IPS-15b (cell line): ENCODE measurements at regions not wholly inside any gene's neighbourhood (a gene's known extent, or its start where the extent isn't known, plus 50 kb on each side); places are given as distances from the start of the nearest gene placed in this dataset.

ENCODE experiments used
- H3K27me3 ChIP-seq: one replicate; pipeline ENCODE4 v1.6.1; 2013; ENCODE audit warnings: low read length; ENCODE audit not compliant: control insufficient read depth, insufficient read depth
- H3K36me3 ChIP-seq: one replicate; pipeline ENCODE4 v1.6.1; 2013; ENCODE audit warnings: low read length; ENCODE audit not compliant: control insufficient read depth, insufficient read depth
- H3K4me1 ChIP-seq: one replicate; pipeline ENCODE4 v1.6.1; 2013; ENCODE audit warnings: mild to moderate bottlenecking, low read length; ENCODE audit not compliant: control insufficient read depth, insufficient read depth
- H3K4me3 ChIP-seq: one replicate; pipeline ENCODE4 v1.5.1; 2013; ENCODE audit warnings: low read depth, low read length
- H3K9ac ChIP-seq: one replicate; pipeline ENCODE4 v1.6.1; 2013; ENCODE audit warnings: low read depth, mild to moderate bottlenecking, low read length
- H3K9me3 ChIP-seq: one replicate; pipeline ENCODE4 v1.6.1; 2013; ENCODE audit warnings: mild to moderate bottlenecking, low read length; ENCODE audit not compliant: control insufficient read depth, insufficient read depth

GRCh38 chr15:88985547-88986393 is 72.6 kb upstream of the MFGE8 start:
- Histone ChIP-seq H3K9ac (peak overlapping the region; percentile 65), H3K36me3 (no peaks in the 10 kb centered on the region), H3K9me3 (no peaks in the 10 kb centered on the region), H3K4me1 (peaks cover 44% of the 10 kb centered on the region), H3K4me3 (peak overlapping the region; percentile 8), H3K27me3 (no peaks in the 10 kb centered on the region)

DNA sequence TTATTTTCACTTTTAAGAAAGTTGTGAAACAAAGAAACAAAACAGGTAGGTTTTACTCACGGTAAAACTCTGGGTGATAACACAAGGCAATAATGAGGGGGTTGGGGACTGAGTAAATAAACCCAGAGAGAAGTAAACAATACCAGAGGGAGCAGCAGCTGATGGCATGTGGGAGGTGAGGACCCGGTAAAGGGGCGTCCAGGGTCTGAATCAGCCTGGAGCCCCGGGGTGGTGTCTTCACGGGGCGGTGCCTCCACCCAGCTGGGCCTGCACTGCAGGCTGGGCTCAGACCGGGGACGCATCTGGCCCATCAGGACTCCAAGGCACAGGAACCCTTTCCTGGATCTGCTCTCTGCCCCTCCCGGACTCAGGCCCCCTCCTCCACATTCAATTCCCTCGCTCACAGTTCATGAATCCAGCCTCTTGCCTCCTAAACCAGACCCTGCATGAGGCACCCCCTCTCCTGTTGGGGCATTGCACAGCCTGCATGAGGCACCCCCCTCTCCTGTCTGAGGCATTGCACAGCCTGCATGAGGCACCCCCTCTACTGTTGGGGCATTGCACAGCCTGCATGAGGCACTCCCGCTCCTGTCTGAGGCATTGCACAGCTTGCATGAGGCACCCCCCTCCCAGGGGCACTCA is 73.9 kb upstream of the MFGE8 start:
- peak overlapping the region; percentile 82 for H3K9ac ChIP-seq
- H3K4me1 ChIP-seq: peaks cover 51% of the 10 kb centered on the region

GRCh38 chr15:88987591-88987933 is 74.4 kb upstream of the MFGE8 start:
- H3K4me1 ChIP-seq: peaks cover 55% of the 10 kb centered on the region
- H3K27me3 ChIP-seq: no peaks in the 10 kb centered on the region
- peak overlapping the region; percentile 28 for H3K4me3 ChIP-seq
- H3K9ac ChIP-seq: peak overlapping the region; percentile 82
- no peaks in the 10 kb centered on the region for H3K36me3 ChIP-seq
- no peaks in the 10 kb centered on the region for H3K9me3 ChIP-seq

More for the DNA sequence above, 73.9 kb upstream of the MFGE8 start:
- peak overlapping the region; percentile 16 for H3K4me3 ChIP-seq
- H3K9me3 ChIP-seq: no peaks in the 10 kb centered on the region
- H3K27me3 ChIP-seq: no peaks in the 10 kb centered on the region
- H3K36me3 ChIP-seq: no peaks in the 10 kb centered on the region

DNA sequence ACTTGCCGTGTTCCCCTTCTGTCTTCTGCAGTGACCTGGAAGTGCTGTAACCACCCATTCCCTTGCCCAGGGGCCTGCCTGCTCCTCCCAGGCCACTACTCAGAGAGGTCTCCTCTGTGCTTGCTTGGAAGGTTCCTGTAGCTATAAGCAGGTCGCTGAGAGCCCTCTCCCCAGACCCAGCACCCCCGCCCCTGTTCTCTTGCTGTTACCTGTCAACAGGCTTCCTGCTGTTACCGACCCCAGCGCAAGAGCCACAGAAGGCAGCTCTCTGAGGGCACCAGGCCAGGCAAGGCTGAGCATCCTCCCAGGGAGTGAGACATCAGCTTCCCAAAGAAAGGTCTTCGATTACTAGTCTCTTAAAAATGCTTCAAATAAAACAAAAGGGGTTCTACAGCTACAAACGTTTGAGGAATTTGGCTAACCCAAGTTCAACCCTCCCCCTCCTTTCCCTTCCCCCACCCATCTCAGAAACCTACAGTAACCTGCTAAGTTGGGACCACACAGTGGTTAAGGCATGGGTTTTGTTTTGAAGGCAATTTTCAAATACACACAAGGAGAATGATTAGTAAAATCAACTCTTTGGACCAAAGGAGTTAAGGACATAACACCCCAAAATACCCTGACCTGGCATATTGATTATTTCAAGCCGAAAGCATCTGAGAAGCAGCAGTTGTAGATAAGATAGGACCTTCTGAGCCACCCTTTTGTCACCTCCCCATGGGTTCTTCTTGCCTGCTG is 74.9 kb upstream of the MFGE8 start:
- no peaks in the 10 kb centered on the region for H3K27me3 ChIP-seq
- no peaks in the 10 kb centered on the region for H3K9me3 ChIP-seq
- no peaks in the 10 kb centered on the region for H3K36me3 ChIP-seq
- peaks cover 56% of the 10 kb centered on the region for H3K4me1 ChIP-seq
- peak overlapping the region; percentile 82 for H3K9ac ChIP-seq
- peak overlapping the region; percentile 28 for H3K4me3 ChIP-seq

DNA sequence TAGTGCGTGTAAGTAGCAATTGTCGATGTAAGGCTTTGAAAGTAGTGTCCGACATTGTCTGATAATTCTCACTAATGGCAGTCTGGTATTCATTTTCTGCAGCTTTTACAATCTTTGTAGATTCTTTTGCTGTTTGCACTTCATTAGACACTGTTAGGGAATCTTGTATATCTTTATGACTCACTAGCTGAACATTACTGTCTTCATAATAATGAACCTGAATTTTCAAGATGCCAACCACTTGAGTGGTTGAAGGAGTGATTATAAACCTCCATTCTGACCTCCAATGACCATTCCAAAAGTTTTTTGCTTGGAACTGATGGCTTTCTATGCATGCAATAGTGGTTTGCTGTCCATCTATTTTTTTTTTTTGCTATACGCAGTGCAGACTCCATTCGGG is 76.4 kb upstream of the MFGE8 start:
- no peak overlapping the region for H3K9ac ChIP-seq
- H3K4me3 ChIP-seq: no peak overlapping the region
- no peaks in the 10 kb centered on the region for H3K27me3 ChIP-seq
- peaks cover 70% of the 10 kb centered on the region for H3K4me1 ChIP-seq
- H3K9me3 ChIP-seq: no peaks in the 10 kb centered on the region
- H3K36me3 ChIP-seq: no peaks in the 10 kb centered on the region

- Histone ChIP-seq H3K27me3 (no peaks in the 10 kb centered on the region), H3K36me3 (no peaks in the 10 kb centered on the region), H3K4me1 (peaks cover 71% of the 10 kb centered on the region), H3K9me3 (no peaks in the 10 kb centered on the region), H3K9ac (no peak overlapping the region), H3K4me3 (no peak overlapping the region)
Observed at GRCh38 chr15:88990185-88990679, 77.1 kb upstream of the MFGE8 start.

DNA sequence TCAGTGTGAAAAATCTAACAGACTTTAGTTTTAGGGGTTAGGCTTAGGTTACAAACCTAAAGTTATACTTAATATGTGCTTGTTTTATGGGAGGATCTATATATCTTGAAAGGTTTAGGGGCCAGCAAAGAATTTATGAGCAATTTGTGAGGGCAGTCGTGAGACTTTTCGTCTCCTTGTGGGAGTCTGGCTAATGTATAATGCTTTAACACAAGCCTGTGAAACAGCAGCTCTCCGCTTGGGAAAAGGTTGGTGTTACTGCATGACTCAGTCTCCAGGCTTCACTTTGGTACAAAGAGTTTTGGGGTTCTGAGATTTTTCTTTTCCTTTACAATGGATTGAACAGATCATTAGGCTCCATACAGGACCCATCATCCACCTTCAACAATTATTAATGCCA is 79.0 kb upstream of the MFGE8 start:
- no peaks in the 10 kb centered on the region for H3K9me3 ChIP-seq
- H3K36me3 ChIP-seq: no peaks in the 10 kb centered on the region
- H3K4me1 ChIP-seq: peaks cover 59% of the 10 kb centered on the region
- no peak overlapping the region for H3K4me3 ChIP-seq
- peak overlapping the region; percentile 55 for H3K9ac ChIP-seq
- H3K27me3 ChIP-seq: peaks cover 9% of the 10 kb centered on the region

DNA sequence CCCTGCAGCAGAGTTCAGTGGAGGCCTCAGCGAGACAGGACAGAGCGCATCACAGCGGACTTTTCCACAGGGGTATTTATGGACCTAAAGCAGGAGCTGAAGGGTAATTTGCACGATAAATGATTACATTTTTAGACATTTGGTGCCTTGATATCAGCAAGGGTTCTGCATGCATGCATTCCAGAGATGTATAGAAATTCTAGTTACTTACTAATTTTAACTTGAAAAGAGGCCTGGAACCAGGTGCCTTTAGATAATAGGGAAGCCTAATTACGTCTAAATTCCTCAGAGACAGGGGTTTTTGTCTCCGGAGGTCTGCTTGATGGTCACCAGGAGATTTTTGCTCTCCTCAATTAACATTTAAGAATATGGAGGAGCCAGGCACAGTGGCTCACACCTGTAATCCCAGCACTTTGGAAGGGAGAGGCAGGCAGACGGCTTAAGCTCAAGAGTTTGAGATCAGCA is 79.8 kb upstream of the MFGE8 start:
- no peak overlapping the region for H3K9ac ChIP-seq
- peaks cover 16% of the 10 kb centered on the region for H3K27me3 ChIP-seq
- no peaks in the 10 kb centered on the region for H3K9me3 ChIP-seq
- H3K4me3 ChIP-seq: no peak overlapping the region
- no peaks in the 10 kb centered on the region for H3K36me3 ChIP-seq
- H3K4me1 ChIP-seq: peaks cover 57% of the 10 kb centered on the region

GRCh38 chr15:88993662-88994061 is 80.5 kb upstream of the MFGE8 start:
- peaks cover 19% of the 10 kb centered on the region for H3K27me3 ChIP-seq
- no peaks in the 10 kb centered on the region for H3K36me3 ChIP-seq
- H3K4me1 ChIP-seq: peaks cover 56% of the 10 kb centered on the region
- H3K9ac ChIP-seq: peak overlapping the region; percentile 47
- H3K4me3 ChIP-seq: peak overlapping the region; percentile 26
- H3K9me3 ChIP-seq: no peaks in the 10 kb centered on the region

DNA sequence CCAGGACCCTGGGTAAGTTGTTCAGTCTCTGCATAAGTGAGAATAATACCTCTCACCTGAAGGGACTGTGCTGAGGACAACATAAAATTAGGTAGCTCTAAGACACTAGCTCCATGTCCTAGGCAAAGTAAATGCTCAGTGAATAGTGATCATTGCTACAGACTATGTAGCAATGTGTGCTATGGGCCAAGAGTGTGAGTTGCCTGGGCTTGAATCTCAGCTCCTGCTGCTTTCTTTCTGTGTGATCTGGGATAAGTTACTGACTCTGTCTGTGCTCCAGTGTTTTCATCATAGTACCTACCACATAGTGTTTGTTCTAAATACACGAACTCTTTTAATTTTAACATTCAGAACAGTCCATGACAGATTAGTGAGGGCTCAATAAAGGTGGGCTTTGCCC is 81.1 kb upstream of the MFGE8 start:
- Histone ChIP-seq H3K9ac (peak overlapping the region; percentile 50), H3K4me3 (peak overlapping the region; percentile 26), H3K9me3 (no peaks in the 10 kb centered on the region), H3K36me3 (no peaks in the 10 kb centered on the region), H3K4me1 (peaks cover 53% of the 10 kb centered on the region), H3K27me3 (peaks cover 19% of the 10 kb centered on the region)

DNA sequence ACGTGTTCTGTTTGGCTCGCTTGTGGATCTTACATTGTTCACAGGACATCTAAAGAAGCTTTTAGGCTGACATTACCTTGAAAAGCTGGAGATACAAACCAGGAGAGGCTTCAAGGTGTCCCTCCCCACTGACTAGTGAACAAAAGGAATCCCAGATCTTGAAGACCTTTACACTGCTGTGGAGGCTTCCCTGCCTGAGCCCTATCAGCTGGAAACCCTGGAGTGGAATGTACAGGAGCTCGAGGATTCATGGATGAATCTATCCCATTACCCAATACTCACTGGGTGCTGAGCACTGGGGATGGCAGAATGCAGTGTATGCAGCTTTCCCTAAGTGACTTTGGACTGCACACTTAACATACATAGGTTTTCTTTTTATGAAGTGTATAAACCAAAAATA is 82.3 kb upstream of the MFGE8 start:
- H3K4me1 ChIP-seq: peaks cover 55% of the 10 kb centered on the region
- no peak overlapping the region for H3K9ac ChIP-seq
- H3K27me3 ChIP-seq: peaks cover 19% of the 10 kb centered on the region
- H3K36me3 ChIP-seq: no peaks in the 10 kb centered on the region
- H3K9me3 ChIP-seq: no peaks in the 10 kb centered on the region
- peak overlapping the region; percentile 16 for H3K4me3 ChIP-seq
